ENCODE measurements at regions not wholly inside any gene's neighbourhood (a gene's known extent, or its start where the extent isn't known, plus 50 kb on each side); places are given as distances from the start of the nearest gene placed in this dataset.
"Not testable (repeated sequence)": the region's sequence is repeated elsewhere in the genome, so short reads cannot be mapped to it uniquely, and the experiment has no call there.

GRCh38 chr4:72686390-72686789, 117.4 kb upstream of the ADAMTS3 start:
- TF ChIP-seq CTCF, POLR2AphosphoS5 (IDR thresholded peaks at IDR 0.05): not testable (repeated sequence)

Measured in breast epithelium (tissue), 3 donors.